Fibroblast of skin of left quadriceps (primary cell): ENCODE measurements at regions not wholly inside any gene's neighbourhood (a gene's known extent, or its start where the extent isn't known, plus 50 kb on each side); places are given as distances from the start of the nearest gene placed in this dataset.
A peak's percentile ranks its signal among the peaks of the same experiment; 100 is the strongest.
"Not testable (repeated sequence)": the region's sequence is repeated elsewhere in the genome, so short reads cannot be mapped to it uniquely, and the experiment has no call there.

ENCODE experiments used
- DNase-seq, 2 experiments: peaks; one replicate each; pipeline ENCODE4 v3.0.0-alpha.2; 2013; ENCODE audit warnings: low read depth in 2 of 2

DNA sequence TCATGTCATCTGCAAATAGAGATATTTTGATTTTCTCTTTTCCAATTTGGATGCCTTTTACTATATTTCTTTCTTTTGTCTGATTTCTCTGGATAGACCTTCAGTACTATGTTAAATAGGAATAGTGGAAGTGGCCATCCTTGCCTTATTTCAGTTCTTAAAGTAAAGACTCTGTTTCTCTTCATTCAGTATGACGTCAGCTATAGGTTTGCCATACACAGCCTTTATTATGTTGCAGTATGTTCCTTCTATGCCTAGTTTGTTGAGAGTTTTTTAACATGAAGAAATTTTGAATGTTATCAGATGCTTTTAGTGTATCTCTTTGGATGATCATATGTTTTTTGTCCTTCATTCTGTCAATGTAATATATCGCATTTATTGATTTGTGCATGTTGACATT is 566.7 kb upstream of the ROBO1 start:
- no peak for DNase-seq

- DNase-seq = no peak
Measured at GRCh38 chr3:80331494-80332170, 563.8 kb upstream of the ROBO1 start.

DNA sequence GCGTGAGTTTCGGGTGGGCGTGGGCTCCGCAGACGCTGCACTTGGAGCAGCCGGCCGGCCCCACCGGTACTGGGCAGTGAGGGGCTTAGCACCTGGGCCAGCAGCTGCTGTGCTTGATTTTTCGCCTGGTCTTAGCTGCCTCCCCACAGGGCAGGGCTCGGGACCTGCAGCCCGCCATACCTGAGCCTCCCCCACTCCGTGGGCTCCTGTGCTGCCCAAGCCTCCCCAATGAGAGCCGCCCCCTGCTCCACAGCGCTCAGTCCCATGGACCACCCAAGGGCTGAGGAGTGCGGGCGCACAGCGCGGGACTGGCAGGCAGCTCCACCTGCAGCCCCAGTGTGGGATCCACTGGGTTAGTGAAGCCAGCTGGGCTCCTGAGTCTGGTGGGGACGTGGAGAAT is 546.7 kb upstream of the ROBO1 start:
- DNase-seq = not testable (repeated sequence)

DNA sequence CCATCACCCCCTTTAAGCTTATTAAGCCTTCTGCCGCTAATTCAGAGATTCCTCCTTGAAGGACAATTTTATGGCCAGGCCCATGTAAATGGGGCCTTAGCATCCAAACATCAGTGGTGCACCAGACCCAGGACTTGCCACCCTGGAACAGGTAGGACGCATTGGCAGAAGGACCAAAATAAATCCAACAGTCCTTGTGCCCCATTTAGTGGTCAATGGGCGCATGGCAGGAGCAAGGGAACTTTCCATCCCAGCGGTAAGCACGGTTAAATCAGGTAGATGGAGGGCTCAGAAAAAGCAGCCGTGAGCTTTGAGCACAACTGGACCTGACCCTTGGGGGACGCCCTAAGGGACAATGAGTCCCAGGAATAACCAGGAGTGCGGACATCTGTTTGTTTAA is 540.8 kb upstream of the ROBO1 start:
- DNase-seq = no peak

GRCh38 chr3:80307844-80308243 is 540.0 kb upstream of the ROBO1 start:
- DNase-seq = no peak

DNA sequence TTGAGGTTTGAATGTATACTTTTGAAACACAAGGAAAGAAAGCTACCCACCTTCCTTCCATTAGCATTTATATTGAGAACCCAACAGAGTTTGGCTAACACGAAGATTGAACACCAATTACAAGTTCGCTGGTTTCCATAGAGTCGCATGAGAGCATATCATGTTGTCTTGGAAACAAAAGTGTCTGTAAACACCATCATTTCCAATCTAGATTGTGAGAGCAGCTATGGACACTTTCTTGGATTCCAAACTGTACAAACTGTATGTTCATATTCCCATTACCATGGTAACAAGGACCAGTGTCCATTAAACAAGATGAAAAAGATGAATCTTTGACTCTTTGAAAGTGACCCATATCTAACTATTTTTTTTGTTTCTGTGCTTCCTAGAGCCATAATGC is 529.9 kb upstream of the ROBO1 start:
- DNase-seq = no peak

GRCh38 chr3:80285388-80285787 is 517.6 kb upstream of the ROBO1 start:
- peak; percentile 34 to 42 for DNase-seq

DNA sequence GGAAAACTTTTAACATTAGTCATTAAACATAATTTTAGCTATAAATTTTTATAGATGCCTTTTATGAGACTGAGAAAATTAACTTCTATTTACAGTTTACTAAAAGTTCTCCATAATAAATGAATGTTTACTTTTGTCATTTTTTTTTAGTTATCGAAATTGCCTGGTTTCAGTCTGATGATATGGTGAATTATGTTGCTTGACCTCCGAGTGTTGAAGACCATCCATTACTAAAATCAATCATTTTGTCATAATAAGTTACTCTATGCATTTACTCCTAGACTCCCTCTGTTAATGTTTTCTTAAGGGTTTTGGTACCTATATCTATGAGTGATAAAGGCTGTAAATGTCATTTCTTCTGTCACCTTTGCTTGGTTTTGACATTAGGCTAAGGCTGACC is 516.0 kb upstream of the ROBO1 start:
- DNase-seq = no peak

- no peak for DNase-seq
Measured at GRCh38 chr3:80278056-80278455, 510.3 kb upstream of the ROBO1 start.

DNA sequence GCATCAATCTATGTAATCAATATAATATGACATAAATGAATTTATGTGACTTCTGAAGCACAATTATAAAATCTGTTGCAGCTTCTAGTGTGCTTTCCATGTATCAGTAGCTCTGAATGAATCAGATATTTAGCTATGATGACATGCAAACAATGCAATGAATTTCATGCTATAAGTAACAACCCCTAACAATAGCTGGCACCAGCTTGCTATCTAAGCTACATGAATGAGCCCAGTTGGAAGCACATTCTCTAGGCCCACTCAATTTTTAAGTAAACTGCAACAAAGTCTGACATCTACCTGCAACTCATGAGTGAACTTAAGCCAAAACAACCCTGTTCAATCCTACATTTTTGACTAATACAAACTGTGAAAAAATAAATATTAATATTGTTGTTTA is 507.3 kb upstream of the ROBO1 start:
- no peak for DNase-seq

DNA sequence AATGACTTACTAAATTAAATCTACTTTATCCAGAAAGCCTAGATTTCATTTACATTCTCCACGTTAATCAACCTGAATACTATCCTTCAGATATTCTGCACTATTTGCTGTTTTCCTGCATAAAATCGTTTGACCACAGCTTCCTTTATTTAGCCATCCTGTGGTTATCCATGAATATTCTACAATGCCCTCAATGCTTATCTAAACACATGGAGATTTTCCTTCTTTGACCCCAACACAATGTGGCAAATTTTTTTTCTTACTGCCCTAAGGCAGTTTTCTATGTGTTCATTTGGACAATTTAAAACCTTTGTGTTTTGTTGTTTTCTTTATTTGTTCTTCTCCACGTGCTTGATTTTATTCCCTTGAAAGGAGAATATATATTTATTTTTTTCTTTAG is 495.5 kb upstream of the ROBO1 start:
- DNase-seq = no peak

DNA sequence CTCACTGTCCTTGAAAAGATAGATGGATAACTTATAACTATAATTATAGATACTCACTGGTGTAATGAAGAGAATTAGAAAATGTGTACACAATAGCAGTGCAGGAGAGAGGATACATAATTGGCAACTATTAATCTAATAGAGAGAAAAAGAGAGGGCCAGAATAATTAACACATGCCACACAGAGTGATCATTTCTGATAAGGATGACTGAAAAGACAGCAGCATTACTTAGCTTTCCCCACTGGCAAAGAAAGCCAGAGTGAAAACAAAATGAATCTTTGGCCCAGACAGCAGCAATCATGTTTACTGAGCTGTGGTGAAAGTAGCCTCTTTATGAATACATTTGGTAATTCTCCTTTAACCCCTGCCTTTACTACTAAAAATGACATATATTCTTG is 493.3 kb upstream of the ROBO1 start:
- DNase-seq = no peak

DNA sequence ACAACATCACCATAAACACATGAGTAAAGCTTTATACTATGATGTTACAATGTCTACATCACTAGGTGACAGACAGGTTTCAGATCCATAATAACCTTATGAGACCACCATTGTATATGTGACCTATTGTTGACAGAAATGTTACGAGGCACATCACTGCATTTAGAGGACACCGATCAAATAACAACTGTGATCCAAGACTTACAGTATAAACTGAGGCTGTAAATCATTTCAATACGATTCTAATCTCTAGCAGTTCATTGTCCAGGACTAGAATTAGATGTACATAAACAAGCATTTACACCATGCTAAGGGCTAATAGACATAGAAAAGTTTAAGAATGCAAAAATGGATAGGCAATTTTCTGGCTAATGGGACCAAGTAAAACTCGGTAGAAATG is 491.9 kb upstream of the ROBO1 start:
- DNase-seq = no peak

- no peak for DNase-seq
Measured at GRCh38 chr3:80252113-80252512, 484.3 kb upstream of the ROBO1 start.

GRCh38 chr3:80247766-80248165 is 480.0 kb upstream of the ROBO1 start:
- DNase-seq = no peak

DNA sequence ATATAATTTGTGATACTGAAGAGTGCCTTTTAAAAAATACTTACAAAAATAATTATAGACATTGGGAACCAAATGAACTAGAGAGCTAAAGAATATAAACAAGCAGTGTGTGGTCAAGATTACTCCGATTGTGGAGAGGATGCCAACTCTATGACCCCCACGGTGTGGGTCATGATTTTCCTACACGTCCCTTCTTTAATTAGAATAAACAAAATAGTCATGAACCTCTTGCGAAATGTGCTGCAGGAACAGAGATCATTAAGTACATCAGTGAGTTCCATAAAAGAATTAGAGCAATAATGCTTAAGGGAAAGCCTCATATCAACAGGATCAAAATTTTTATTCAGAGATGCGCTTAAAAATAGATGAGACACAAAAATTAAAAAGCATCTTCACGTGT is 476.6 kb upstream of the ROBO1 start:
- DNase-seq = no peak

- no peak for DNase-seq
Measured at GRCh38 chr3:80241791-80242190, 474.0 kb upstream of the ROBO1 start.

DNA sequence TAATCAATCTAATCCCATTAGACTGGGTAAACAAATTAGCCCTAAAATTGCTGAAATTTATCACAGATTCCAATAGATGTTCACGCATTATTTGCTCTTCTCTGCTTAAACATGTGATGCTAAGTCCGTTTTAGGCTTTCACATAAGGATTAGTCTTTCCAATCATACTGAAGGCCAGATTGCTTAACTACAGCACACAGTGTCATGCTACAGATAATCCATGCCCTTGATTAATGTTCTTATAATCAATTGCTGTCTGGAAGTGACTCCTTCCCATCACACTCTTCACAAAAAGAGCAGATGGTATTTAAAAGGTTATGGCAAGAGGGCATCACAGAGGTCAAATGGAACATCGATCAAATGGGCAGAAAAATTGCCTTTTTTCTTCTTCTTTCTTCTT is 471.5 kb upstream of the ROBO1 start:
- DNase-seq = no peak

GRCh38 chr3:80238606-80239005 is 470.8 kb upstream of the ROBO1 start:
- no peak for DNase-seq

- peak; percentile 89 to 91 for DNase-seq
Measured at GRCh38 chr3:80238152-80238551, 470.4 kb upstream of the ROBO1 start.

DNA sequence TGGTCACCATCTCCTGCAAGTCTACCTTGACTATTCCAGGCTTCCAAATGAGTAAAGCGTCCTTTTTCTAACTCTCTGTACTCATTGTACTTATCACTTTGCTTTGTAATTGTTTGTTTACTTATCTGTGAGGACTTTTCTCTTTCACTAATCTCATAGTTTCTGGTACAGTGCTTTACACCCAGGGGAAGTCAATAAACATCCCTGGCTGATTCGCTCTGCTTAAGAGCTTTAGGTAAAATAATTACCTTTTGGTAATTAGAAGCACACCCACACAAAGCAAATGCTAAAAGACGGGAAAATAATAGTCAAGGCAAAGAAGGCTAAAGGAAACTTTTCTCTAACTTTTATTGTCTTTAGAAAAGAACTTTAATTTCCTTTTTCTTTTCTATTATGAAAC is 466.9 kb upstream of the ROBO1 start:
- no peak for DNase-seq

DNA sequence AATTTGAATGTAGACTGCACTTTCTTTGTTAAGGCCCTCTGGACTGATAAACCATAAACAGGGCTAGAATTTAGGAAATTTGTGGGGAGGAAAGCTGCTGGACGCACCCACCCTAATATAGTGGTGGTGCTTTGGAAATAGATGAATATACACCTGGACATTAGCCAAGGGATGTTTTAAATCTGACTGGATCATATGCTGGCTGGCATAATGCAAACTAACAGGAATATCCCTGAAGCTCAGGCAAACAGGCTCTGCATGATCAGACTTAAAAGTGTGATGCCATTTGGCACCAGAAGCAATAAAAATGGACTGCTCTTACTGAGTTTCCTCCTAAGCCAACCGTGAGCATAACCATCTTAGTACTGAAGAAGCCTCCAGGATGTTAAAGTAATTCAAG is 465.8 kb upstream of the ROBO1 start:
- DNase-seq = no peak

DNA sequence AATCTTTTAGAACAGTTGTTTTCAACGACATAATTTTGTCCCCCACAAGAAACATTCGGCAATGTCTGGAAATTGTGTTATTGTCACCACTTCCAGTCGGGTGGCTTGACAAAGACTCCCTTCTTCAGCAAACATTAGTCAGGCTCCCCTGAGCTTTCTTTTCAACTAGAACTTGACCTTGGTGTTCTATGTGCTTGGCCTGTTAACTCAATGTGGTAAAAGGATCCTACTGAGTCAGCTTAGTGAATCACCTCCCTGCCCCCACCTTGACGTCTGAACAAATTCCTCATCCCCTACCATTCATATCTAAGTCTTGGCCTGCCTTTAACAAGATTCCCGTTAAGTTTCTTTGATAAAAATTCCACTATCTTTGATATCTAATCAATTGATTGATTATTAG is 465.0 kb upstream of the ROBO1 start:
- DNase-seq = peak; percentile 75 to 76

DNA sequence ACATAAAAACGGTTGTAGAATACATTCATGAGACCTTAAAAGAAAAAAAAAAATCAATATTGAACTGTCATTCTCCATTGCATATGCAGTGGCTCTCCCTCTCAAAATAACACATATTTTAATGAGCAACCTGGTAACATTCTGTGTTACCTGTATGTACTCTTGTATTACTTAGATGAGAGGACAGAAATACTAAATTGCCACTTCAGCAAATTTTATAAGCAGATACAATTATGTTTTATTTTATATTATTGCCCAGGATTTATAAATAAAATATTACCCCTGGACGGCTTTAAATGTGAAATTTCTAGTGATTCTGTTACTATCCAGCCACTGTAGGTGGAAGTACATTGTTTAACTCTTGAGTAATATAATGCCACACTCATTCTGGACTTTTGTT is 463.2 kb upstream of the ROBO1 start:
- DNase-seq = no peak
